HepG2 (cell line): ENCODE measurements at regions not wholly inside any gene's neighbourhood (a gene's known extent, or its start where the extent isn't known, plus 50 kb on each side); places are given as distances from the start of the nearest gene placed in this dataset.

Experiments
- CTCF ChIP-seq: sonication (generic); formaldehyde crosslinking; IDR thresholded peaks from 2 replicates; pipeline ENCODE4 v1.5.0; 2020; ENCODE audit warnings: mild to moderate bottlenecking, missing genetic modification reagents, moderate library complexity
- DRAP1 ChIP-seq: IDR thresholded peaks from 2 replicates; pipeline ENCODE4 v1.6.1; 2016; ENCODE audit warnings: missing genetic modification reagents, missing compliant biosample characterization
- JUN ChIP-seq: sonication (generic); formaldehyde crosslinking; IDR thresholded peaks from 2 replicates; pipeline ENCODE4 v1.4.0; 2020; ENCODE audit warnings: mild to moderate bottlenecking, missing genetic modification reagents
- ZMAT3 ChIP-seq: sonication (generic); formaldehyde crosslinking; conservative IDR thresholded peaks from 2 replicates; pipeline ENCODE4 v1.7.0; 2021; ENCODE audit warnings: missing genetic modification reagents
- ZNF274 ChIP-seq: sonication (generic); formaldehyde crosslinking; IDR thresholded peaks from 2 replicates; pipeline ENCODE4 v1.5.1; 2020; ENCODE audit warnings: mild to moderate bottlenecking, missing genetic modification reagents
- ZNF484 ChIP-seq: sonication (generic); formaldehyde crosslinking; IDR thresholded peaks from 2 replicates; pipeline ENCODE4 v1.5.1; 2020; ENCODE audit warnings: mild to moderate bottlenecking, low read depth, missing genetic modification reagents, borderline replicate concordance

- TF ChIP-seq CTCF (CRISPR knock-in tag) (no peak), ZMAT3 (CRISPR knock-in tag) (no peak), JUN (no peak), ZNF484 (CRISPR knock-in tag) (no peak), ZNF274 (CRISPR knock-in tag) (no peak), DRAP1 (no peak)
Observed at GRCh38 chrX:39773150-39773549, 324.6 kb downstream of the BCOR start.
